COR-L47 (cell line): ENCODE measurements at regions not wholly inside any gene's neighbourhood (a gene's known extent, or its start where the extent isn't known, plus 50 kb on each side); places are given as distances from the start of the nearest gene placed in this dataset.

Experiments
- DNase-seq: peaks from one replicate; lab custom pipeline; 2025; lab: John Stamatoyannopoulos, UW

- DNase-seq: no peak
These were observed 180.4 kb downstream of the KATNAL1 start for GRCh38 chr13:30126903-30127428.

- no peak for DNase-seq
These were observed 181.8 kb downstream of the KATNAL1 start for GRCh38 chr13:30125422-30126073.

GRCh38 chr13:30124131-30124768, 183.1 kb downstream of the KATNAL1 start:
- no peak for DNase-seq

GRCh38 chr13:30123575-30123974, 183.8 kb downstream of the KATNAL1 start:
- DNase-seq: no peak

GRCh38 chr13:30121666-30122065, 185.7 kb downstream of the KATNAL1 start:
- no peak for DNase-seq

- no peak for DNase-seq
These were observed 186.1 kb downstream of the KATNAL1 start for GRCh38 chr13:30121244-30121643.

- no peak for DNase-seq
These were observed 187.1 kb downstream of the KATNAL1 start for GRCh38 chr13:30120133-30120822.

- DNase-seq: no peak
These were observed 187.9 kb downstream of the KATNAL1 start for GRCh38 chr13:30119476-30119875.

GRCh38 chr13:30116379-30116778, 191.0 kb downstream of the KATNAL1 start:
- DNase-seq: no peak

GRCh38 chr13:30115257-30115600, 192.1 kb downstream of the KATNAL1 start:
- DNase-seq: no peak

- peak; percentile 86 for DNase-seq
These were observed 192.6 kb downstream of the KATNAL1 start for GRCh38 chr13:30114571-30115256.

- no peak for DNase-seq
These were observed 193.3 kb downstream of the KATNAL1 start for GRCh38 chr13:30113983-30114570.

- DNase-seq: no peak
These were observed 193.8 kb downstream of the KATNAL1 start for GRCh38 chr13:30113551-30113950.

- DNase-seq: peak; percentile 48
These were observed 194.5 kb downstream of the KATNAL1 start for GRCh38 chr13:30112602-30113435.

GRCh38 chr13:30111810-30112209, 195.5 kb downstream of the KATNAL1 start:
- DNase-seq: no peak

- no peak for DNase-seq
These were observed 196.9 kb downstream of the KATNAL1 start for GRCh38 chr13:30110301-30111070.

GRCh38 chr13:30109471-30110135, 197.7 kb downstream of the KATNAL1 start:
- DNase-seq: no peak

- no peak for DNase-seq
These were observed 198.5 kb downstream of the KATNAL1 start for GRCh38 chr13:30108913-30109237.

- peak; percentile 97 for DNase-seq
These were observed 199.0 kb downstream of the KATNAL1 start for GRCh38 chr13:30108216-30108912.
